H7 (cell line): ENCODE measurements at regions not wholly inside any gene's neighbourhood (a gene's known extent, or its start where the extent isn't known, plus 50 kb on each side); places are given as distances from the start of the nearest gene placed in this dataset.

Source experiments
- DNase-seq: peaks from one replicate; pipeline ENCODE4 v3.0.0; 2012
- H3K27me3 ChIP-seq: 2 replicates; pipeline ENCODE4 v1.6.0; 2011; ENCODE audit warnings: mild to moderate bottlenecking, low read length; ENCODE audit not compliant: control insufficient read depth, insufficient read depth
- H3K36me3 ChIP-seq: replicated peaks from 2 replicates; pipeline ENCODE4 v1.5.1; 2011; ENCODE audit warnings: low read length; ENCODE audit not compliant: control insufficient read depth, insufficient read depth
- H3K4me3 ChIP-seq: 2 replicates; pipeline ENCODE4 v1.5.1; 2011; ENCODE audit warnings: low read depth, mild to moderate bottlenecking, control low read depth, low read length, moderate library complexity; ENCODE audit not compliant: insufficient read depth

DNA sequence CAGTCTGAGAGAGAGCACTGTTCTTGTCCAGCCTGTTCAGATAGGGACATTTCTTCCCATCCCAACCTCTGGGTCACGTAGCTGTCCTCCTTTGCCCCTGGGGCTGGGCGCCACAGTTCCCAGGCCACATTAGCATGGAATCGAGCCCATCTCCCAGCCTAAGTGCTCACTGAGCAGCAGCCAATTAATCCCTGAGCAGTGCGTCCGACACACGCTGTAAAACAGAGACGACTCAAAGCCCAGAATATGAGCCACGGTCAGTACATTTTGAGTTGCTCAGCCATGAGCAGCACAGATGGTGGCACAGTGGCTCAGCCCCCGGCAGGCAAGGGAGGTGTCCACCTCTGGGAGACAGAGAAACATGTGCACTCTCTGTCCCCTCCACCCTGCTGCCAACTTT lies 267.4 kb downstream of the NPHP4 start:
- DNase-seq, result no peak

DNA sequence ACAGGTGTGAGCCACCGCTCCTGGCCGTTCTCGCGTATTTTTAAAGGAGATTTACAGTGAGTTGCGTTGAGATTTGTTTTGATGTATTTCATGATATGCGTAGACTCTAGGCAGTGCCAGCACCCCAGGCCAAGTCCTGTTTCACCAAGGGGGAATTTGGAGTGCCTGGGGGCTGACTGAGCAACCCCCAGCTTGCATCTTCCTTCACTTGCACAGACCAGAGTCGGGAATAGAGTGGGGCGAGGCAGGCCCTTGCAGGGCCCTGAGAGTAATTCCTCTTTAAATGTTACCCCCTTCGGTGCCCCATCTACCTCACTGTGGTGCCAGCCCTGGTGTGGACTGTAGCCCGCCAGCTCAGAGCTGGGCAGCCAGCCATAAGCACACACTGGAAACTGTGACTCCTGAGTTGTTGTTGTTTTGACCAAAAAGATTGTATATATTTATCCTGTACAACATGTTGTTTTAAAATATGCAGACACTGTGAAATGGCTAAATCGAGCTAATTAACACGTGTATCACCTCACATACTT lies 269.5 kb downstream of the NPHP4 start:
- Histone ChIP-seq H3K36me3 (no peaks in the 10 kb centered on the region), H3K27me3 (no peaks in the 10 kb centered on the region), H3K4me3 (no peak overlapping the region)
- no peak for DNase-seq

More for the DNA sequence above, 267.4 kb downstream of the NPHP4 start:
- no peaks in the 10 kb centered on the region for H3K27me3 ChIP-seq
- H3K36me3 ChIP-seq, result no peaks in the 10 kb centered on the region
- H3K4me3 ChIP-seq, result no peak overlapping the region

DNA sequence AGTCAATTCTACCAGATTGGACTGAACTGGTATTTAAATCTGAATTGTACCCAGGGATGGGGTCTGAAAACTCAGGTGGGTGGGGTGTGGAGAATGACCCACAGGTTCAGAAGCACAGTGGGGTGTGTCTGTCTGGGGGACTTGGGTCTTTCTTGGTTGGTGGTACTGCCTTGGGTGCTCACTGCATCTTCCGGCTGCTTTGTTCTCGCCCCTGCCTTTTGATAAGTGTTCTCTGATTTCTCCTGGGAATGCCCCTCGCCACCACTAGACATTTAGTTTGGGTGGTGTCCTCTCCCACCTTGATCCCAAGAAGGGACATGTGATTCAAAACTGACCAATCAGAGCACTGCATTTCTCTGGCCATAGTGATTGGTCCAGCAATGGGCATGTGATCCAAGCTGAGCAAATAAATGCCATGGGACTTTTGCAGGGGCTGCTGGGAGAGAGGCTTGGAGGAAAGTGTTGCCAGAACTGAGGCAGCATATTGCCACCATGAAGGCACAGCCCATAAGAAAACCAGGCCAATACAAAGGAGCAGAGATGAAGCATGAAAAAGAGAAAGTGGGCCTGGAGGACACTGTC lies 270.5 kb downstream of the NPHP4 start:
- Histone ChIP-seq H3K36me3 (no peaks in the 10 kb centered on the region), H3K27me3 (no peaks in the 10 kb centered on the region), H3K4me3 (no peak overlapping the region)
- no peak for DNase-seq

DNA sequence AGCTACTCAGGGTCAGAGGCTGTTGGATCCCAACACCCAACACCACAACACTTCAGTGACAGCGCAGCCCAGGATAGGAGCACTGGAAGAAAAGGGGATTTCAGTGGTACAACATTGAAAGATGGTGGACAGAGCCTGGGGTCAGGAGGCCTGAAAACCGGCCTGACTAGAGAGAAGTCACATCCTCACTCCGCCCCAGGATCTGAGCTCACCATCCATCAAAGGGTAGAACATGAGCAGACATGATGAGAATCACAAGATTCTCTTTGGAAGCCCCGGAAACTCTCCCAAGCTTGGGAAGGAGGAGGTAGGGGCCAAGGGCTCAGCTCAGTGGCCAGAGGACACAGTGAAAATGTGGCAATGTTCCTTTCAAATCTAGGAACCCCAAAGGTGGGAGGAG lies 271.3 kb downstream of the NPHP4 start:
- H3K27me3 ChIP-seq, result no peaks in the 10 kb centered on the region
- no peak for DNase-seq
- no peaks in the 10 kb centered on the region for H3K36me3 ChIP-seq
- H3K4me3 ChIP-seq, result no peak overlapping the region

DNA sequence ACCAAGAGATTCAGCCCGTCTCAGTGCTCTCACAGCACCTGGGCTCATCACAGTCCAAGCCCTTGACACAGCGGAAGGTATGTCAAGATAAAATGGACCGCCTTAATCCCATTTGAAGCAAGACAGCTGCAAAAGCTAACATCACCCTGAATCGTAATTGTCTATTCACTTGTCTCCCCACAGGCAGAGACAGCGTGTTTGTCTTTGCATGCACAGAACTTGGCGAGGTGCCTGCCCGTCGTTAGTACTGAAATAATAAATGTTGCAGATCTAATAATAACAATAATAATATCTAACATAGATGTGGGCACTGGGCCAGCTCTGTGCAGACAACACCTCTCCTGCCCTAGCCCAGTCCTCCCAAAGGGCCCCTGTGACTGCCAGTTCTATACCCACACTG lies 271.7 kb downstream of the NPHP4 start:
- H3K27me3 ChIP-seq, result no peaks in the 10 kb centered on the region
- H3K4me3 ChIP-seq, result no peak overlapping the region
- no peak for DNase-seq
- H3K36me3 ChIP-seq, result no peaks in the 10 kb centered on the region

DNA sequence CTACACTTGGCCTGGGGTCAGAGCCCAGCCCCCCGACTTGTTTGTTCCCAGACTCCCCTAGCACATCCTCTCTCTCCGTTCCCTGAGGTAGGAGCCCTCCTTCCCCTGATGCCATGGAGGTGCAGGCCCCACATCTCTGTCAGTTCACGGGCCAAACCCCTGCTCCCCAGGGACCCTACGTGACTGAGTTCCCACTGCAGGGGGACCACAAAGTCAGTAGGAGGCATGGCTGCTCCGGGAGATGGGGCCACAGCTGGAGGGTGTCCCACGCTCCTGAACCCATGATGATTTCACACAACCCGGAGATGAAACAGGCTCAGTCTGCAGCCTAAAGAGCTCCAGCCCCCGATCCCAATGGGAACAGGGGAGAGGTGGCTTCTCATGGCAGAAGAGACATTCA lies 272.2 kb downstream of the NPHP4 start:
- Histone ChIP-seq H3K4me3 (no peak overlapping the region), H3K27me3 (no peaks in the 10 kb centered on the region), H3K36me3 (no peaks in the 10 kb centered on the region)
- no peak for DNase-seq

DNA sequence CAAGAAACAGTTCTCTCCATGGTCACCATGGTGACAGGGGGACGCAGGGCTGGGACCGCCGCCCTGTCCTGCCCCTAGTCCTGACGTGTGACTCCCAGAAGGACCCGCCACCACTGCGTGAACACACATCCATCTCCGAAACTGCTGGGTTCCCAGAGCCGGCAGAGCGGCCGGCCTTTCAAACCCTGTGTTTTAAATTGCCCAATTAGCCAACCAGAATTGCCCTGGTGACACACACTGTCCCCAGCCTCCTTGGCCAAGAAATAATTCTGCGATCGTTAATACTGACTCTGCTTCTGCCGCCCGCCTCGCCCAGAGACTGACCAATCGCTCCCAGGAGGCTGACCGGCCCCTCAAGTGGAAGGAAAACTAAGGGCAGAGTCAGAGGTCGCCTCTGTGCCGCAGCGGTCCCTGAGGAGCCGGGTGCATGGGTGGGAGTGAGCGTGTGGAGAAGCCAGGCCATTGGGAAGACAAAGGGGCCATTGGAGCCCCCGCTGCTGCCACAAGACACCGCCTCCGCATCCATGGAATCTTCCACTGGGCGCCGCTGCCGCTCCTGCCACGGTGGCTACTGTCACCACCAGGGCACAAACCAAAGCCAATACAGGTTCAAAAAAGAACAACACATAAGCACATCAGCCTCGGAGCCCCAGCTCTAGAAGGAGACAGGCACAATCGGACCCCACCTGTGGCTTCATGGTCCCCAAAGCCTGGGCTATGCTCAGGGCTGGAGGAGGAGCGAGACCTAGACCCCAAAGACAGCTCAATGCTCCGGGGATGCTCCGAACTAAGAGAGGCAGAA lies 273.2 kb downstream of the NPHP4 start:
- H3K4me3 ChIP-seq, result no peak overlapping the region
- H3K27me3 ChIP-seq, result no peaks in the 10 kb centered on the region
- peak; percentile 80 for DNase-seq
- H3K36me3 ChIP-seq, result no peaks in the 10 kb centered on the region

DNA sequence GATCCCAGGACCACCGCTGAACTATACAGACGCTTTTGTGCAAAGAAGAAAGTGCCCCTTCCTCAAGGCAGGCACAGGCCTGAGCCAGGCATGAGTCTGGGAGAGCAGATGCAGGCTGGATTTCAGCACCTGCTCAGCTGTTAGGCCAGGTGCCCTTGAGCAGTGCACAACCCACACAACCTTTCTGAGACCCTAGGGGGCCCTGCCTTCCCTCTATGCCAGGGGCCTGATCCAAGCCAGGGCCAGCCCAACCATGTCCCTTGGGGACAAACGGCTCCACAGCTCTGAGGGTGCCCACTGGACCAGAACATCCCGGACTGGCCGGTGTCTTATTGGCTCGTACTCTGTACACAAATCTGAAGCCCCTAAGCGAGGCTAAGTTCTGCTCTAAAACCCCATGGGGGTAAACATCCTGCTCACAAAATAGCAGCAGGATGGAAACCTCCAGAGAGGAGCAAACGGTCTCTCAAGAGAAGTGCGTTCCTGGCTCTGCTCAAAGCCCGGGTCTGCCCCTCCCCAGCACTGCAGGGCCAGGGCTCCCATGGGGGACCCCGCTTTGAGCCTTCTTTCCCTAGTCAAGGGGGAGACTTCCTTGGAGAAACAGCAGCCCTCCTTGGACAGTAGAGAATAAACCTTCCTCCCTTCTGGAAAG lies 275.1 kb downstream of the NPHP4 start:
- DNase-seq, result no peak
- Histone ChIP-seq H3K27me3 (no peaks in the 10 kb centered on the region), H3K36me3 (no peaks in the 10 kb centered on the region), H3K4me3 (no peak overlapping the region)

DNA sequence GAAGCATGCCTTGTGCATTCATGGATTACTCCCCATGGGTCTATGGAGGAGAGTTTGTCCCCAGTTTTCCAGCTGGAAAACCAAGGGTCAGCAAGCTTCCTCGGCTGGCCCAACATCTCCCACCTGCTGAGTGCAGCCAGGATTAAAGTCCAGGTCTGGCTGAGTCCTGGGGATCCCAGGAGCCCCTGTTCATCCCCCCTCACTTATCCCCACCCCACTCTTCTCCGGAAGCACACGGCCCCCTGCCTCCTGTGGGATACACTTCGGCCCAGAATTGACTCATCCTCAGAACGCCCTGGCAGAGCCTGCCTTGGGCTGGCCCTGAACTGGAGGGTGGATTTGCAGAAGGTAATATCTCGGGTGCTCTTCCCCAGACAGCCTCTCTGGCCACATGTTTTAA lies 276.1 kb downstream of the NPHP4 start:
- Histone ChIP-seq H3K27me3 (no peaks in the 10 kb centered on the region), H3K36me3 (no peaks in the 10 kb centered on the region), H3K4me3 (no peak overlapping the region)
- DNase-seq, result no peak

DNA sequence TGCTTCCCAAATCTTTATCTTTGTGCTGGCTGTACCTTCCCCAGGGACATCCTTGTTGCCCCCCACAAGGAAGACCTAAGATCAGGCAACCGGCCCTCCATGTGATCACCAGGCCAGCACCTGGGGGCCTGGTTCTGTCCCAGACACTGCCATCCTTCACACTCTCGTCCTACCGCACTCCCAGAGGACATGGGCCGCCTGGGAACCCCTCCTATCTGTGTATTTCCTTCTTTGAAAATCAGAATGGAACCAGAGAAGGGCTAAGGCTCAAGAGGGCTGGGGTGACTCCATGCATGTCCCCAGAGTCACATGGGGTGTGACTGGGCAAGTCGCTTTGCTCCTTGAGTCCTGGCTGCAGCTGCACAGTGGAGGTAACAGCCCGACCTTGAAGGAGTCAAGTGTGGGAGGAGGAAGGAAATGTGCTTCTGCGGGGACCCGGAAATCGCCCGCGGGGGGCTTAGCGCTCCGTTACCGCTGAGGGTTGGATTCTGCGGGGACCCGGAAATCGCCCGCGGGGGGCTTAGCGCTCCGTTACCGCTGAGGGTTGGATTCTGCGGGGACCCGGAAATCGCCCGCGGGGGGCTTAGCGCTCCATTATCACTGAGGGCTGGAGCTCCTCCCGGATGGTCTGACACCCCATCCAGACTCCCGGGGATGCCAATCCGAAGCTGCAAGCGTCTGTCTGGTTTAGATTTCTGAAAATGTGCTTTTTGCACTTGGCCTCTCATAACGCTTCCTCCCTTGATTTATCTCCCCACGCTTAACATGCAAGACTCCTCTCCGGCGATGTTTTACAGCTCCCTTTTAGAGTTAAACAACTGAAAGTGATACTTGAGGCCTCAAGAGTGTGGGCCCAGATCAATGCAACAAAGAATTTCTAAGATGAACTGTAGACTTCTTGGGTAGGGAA lies 278.9 kb downstream of the NPHP4 start:
- Histone ChIP-seq H3K36me3 (no peaks in the 10 kb centered on the region), H3K4me3 (no peak overlapping the region), H3K27me3 (no peaks in the 10 kb centered on the region; the same call in 1 of the 2 replicates)
- no peak for DNase-seq

DNA sequence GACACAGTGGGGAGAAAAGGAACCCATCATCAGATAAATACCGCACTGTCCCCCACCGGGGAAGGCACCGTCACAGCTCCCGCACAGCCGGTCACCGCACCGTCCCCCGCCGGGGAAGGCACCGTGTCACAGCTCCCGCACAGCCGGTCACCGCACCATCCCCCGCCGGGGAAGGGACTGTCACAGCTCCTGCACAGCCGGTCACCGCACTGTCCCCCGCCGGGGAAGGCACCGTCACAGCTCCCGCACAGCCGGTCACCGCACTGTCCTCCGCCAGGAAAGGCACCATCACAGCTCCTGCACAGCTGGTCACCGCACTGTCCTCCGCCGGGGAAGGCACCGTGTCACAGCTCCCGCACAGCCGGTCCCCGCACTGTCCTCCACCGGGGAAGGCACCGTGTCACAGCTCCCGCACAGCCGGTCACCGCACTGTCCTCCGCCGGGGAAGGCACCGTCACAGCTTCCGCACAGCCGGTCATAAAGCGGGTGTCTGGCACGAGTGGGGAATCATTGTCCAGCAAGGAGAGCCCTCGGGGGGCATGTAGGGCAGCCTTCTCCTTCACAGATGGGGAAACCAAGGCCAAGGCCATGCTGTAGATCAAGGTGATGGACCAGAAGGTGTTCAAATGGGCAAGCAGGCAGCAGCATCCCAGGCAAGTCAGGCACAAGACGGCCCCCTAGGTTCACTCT lies 280.1 kb downstream of the NPHP4 start:
- Histone ChIP-seq H3K27me3 (no peaks in the 10 kb centered on the region; the same call in 1 of the 2 replicates), H3K36me3 (no peaks in the 10 kb centered on the region), H3K4me3 (no peak overlapping the region)
- no peak for DNase-seq

DNA sequence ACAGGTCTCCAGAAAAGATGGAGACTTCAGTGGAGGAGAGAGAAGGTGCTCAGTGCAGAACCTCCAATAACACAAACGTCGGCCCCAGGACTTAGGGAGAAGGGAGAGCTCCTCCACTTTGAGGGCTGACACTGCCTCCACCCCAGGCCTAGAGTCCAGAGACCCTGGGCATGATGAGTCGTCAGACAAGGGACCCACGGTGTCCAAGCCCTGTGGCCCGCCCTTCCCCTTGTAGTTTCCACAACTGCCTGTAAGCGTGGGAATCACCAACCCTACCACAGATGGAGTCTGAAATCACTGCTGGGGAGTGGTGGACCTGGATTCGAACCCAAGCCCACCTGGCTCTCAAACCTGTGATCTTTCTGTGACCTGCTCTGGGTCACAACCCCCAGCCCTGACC lies 281.1 kb downstream of the NPHP4 start:
- DNase-seq, result no peak
- Histone ChIP-seq H3K27me3 (no peaks in the 10 kb centered on the region; the same call in 1 of the 2 replicates), H3K36me3 (no peaks in the 10 kb centered on the region), H3K4me3 (no peak overlapping the region)

DNA sequence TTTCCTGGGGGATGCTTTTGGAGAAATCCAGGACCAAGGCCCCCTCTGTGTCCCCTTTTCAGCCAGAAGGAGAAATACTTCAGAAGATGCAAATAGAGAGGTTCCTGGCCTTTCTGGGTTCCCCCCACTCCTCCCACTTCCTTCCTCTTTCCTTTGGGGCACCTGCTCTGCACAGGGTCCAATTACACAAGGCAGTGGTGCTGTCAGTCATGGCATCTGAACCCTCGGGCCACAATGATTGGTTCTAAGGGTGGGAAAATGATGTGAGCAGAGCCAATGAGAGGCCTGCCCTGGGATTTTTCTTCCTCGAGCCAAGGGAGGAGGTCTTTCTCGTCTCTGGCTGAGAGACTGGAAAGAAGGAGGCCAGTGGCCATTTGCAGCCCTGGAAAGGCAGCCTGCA lies 282.2 kb downstream of the NPHP4 start:
- Histone ChIP-seq H3K36me3 (no peaks in the 10 kb centered on the region), H3K27me3 (no peaks in the 10 kb centered on the region; the same call in 1 of the 2 replicates), H3K4me3 (no peak overlapping the region)
- DNase-seq, result no peak
